HG03565 (cell line): ENCODE measurements at regions not wholly inside any gene's neighbourhood (a gene's known extent, or its start where the extent isn't known, plus 50 kb on each side); places are given as distances from the start of the nearest gene placed in this dataset.
"Not testable (repeated sequence)": the region's sequence is repeated elsewhere in the genome, so short reads cannot be mapped to it uniquely, and the experiment has no call there.

ENCODE experiments used
- ATAC-seq: cut with Tn5 transposase; IDR thresholded peaks from one replicate; pipeline ENCODE4 v1.9.1; 2021; ENCODE audit warnings: mild to moderate bottlenecking, moderate library complexity; ENCODE audit not compliant: unreplicated experiment

DNA sequence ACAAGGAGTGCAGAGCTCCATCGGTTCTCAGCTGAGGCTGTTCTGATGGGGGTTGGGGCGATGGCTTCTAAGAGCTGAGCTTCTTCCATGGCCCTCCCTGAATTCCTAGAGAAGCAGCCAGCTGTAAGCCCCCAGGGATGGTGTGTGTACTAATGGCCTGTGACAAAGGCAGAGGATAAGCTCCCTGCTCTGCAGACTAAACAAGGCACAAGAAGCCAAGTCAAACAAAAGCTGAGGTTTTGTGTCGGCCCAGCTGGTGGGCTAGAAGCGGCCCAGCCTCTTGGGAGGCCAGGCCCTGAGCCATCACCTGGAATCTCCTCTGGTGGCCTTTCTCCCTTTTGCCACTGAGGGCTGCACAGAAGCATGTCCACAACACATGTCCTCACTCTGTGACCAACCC, 75.0 kb upstream of the XPA start:
- ATAC-seq: no peak

DNA sequence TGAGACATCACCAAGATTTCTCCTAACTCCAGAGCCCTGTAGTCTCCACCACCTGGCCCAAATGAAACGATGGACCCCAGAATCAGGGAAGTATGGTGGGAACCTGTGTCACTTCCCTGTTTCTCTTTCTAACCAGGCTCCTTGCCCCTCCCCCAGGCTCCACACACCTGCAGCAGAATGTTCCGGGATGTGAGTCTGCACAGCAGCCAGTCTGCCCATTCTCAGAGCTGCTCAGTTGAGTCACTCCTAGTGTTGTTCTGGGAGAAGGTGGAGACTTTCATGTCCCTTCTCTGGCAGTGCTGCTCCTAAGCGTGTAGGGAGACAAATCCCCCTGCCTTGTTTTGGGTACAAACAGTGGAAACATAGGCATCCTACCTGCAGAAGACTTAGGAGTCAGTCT, 76.0 kb upstream of the XPA start:
- ATAC-seq: no peak

DNA sequence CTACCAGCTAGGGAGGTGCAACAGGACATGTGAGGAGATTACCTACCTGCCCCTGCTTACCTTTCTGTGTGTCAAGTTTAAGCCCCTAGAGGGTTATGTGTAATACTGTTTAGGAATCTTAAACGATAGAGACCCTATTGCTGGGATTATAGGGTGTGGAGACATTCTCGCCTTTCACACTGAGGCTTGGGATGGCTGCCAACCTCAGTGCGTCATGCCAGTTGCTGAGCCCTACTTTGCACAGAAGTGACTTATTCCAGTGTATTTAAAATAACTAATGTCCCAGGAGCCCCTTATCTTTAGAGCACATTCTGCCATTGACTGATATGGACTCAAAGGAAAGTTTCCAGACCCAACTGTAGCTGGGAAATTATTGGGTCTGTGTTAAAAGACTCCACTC, 76.6 kb upstream of the XPA start:
- ATAC-seq: no peak

DNA sequence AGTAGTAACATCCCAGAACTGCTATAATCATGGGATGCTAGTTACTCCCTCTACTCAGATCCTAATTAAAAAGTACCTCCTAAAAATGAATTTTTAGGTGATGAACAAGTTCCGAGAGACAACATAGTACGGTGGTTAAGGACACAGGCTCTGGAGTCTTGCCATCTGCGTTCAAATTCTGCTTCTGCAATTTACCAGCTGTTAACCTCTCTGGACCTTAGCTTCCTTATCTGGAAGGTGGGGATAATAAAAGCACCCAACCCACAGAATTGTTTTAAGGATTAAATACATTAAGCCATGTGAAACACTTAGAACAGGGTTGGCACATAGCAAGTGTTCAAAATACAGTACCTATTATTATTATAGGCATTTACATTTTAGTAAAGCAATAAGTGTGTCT, 77.5 kb upstream of the XPA start:
- no peak for ATAC-seq

DNA sequence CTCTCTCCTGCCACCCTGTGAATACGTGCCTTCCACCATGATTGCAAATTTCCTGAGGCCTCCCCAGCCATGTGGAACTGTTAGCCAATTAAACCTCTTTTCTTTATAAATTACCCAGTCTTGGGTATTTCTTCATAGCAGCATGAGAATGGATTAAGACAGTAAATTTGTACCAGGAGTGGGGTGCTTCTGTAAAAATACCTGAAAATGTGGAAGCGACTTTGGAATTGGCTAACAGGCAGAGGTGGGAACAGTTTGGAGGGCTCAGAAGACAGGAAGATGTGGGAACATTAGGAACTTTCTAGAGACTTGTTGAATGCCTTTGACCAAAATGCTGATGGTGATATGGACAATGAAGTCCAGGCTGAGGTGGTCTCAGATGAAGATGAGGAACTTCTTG, 74.3 kb upstream of the FOXE1 start:
- ATAC-seq: not testable (repeated sequence)

DNA sequence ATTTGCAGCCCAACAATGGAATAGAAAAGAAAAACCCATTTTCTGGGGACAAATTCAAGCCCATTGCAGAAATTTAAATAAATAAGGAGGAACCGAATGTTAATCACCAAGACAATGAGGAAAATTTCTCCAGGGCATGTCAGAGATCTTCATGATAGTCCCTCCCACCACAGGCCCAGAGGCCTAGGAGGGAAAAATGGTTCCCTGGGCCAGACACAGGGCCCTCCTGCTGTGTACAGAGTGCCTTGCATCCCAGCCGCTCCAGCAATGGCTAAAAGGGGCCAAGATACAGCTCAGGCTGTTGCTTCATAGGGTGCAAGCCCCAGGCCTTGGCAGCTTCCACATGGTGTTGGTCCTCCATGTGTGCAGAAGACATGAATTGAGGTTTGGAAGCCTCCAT, 73.4 kb upstream of the FOXE1 start:
- no peak for ATAC-seq

DNA sequence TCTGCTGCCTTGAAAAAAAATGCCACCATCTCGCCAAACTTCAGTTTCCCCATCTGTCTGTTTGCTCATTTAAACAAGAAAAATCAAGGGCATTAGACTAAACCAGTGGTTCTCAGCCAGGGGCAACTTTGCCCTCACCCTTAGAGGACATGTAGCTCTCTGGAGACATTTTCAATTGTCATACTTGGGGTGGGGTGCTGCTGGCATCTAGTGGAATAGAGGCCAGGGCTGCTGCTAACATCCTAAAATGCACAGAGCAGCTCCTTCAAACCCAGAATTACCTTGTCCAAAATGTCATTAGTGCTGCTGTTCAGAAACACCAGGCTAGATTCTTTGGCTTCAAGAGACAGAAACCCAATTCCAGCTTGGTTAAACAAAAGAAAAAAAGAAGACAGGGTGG, 71.1 kb upstream of the FOXE1 start:
- ATAC-seq: no peak

DNA sequence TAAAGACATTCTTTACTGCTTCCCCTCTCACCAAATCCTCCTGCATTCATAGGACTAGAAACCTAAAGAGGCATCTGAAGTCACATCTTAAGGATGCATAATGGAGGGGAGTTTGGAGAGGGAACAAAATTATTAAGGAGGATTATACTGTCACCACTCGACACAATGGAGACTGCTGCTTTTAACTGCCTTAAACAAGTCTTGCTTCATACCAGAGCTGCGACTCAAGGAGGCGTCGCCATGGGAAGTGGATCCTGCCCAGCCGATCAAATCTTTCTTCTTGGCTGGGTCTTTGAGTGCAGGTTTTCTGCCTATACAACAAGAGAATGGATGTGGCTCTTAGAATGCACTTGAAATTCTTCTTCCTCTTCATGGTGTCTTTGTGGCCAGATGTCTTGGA, 66.7 kb upstream of the FOXE1 start:
- ATAC-seq: no peak

DNA sequence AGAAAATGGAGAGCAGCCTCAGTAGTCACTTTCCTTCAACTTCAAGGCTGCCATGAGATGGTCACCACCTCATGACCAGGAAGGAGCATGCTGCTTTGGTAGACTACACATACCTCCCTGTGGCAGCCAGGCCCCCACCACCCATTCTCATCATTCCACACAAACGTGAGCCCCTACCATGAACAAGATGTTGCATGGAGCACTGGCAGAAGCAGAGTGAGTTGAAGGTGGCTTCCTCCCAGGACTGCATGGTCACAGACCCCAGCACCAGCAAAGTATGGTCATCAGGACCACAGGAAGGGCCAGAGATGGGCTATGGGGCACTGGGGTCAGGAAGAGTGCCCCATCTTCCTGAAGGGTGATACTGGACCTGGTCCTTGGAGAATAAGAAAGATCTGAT, 65.5 kb upstream of the FOXE1 start:
- no peak for ATAC-seq

DNA sequence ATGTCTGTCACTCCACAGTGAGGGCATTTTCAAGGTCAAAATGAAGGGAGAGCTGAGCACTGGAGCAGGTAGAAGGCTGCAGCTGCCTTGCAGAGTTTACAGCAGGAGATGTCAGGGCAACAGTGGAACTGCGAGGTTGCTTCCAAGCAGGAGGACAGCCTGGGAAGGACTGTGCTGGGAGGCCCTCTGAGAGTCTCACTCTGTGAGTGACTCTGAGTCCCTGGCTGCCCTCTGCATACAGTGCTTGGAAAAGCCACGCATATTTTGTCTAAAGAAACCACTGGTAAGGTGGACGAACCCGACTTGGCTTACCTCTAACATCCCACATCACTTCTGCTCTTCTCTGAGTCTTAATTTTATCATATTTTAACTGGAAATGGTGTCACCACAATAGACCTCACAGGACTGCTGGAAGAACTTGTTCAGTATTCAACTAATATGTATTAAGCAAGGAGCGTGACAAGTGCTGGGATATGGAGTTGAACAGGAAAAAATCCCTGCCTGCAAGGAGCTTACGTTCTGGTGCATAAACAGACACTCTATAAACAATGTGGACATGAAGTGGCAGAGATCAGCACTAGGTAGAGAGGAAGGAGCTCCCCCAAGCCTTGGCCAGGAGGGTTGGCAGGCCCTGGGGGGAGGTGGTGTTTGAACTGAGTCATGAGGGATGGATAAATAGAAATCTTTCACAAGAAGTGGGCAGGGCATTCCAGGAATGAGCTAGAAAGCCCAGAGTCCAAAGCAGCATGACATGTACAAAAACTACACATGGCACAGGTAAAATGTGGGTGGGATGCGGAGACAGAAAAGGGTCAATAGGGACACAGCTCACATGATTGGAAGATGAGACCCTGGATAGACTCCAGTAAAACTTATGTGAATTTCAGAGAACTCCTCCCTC, 64.0 kb upstream of the FOXE1 start:
- ATAC-seq: no peak

DNA sequence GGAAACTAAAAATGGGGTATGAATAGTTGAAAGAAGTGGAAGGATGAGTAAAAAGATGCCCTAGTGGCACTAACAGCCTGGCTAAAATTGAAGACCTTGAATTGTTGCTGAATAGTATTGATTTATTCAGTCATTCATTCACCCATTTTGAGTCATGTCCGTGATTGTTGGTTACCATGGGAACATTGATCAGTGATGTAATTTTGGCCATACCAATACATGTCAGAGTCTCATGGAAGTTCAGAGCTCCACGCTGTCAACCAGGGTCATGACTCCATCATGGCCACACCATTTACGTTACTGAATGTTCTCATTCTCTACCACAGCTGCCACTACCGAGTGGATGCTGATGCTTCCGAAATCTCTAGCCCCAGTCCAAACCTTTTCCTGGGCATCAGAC, 62.5 kb upstream of the FOXE1 start:
- ATAC-seq: no peak

DNA sequence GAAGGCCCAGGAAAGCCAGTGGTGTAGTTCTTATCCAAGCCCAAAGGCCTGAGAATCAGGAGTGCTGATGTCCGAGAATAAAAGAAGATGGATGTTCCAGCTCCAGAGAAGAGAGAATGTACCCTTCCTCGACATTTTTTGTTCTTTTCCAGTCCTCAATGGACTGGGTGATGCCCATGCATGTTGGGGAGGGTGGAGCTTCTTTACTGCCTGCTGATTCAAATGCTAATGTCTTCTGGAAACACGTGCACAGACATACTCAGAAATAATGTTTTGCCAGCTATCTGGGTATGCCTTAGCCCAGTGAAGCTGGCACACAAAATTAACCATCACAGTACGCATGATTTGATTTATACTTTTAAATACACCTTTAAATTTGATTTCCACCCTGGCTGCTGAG, 61.5 kb upstream of the FOXE1 start:
- ATAC-seq: no peak

DNA sequence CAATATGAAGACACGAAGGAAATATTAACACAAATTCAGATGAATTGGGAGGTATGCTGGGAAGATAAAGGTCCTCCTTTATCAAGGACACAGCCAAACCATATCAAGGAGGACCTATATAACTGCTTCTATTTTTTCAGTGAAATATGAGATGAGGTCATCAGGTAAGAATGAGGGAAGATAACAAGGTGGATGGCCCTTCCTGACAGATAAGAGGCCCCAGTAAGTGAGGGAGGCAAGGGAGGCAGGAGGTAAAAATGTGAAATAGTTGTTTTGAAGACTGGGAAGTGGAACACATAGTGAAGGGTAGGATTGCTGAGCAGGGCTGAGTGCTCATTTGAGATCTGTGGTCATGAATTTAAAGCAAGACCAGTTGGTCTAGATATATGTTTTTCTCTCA, 60.0 kb upstream of the FOXE1 start:
- no peak for ATAC-seq

DNA sequence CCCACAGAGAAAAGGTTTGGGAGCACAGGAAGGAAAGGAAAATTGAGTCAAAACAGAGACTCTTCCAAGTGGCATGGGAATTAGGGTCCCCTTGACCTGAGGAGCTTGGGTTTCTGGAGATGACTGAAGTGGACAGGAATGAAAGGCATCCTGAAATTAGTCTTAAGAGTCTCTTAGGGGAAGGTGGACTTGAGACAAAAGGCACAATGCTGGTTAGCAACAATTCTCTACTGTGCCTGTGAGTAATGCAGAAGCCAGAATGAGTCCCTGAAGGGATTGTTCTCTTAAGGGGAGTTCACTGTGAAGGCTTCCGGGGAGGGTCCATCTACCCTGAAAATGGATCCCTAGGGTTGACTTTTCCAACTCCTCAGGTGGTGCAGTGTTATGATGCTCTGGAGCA, 58.4 kb upstream of the FOXE1 start:
- no peak for ATAC-seq

DNA sequence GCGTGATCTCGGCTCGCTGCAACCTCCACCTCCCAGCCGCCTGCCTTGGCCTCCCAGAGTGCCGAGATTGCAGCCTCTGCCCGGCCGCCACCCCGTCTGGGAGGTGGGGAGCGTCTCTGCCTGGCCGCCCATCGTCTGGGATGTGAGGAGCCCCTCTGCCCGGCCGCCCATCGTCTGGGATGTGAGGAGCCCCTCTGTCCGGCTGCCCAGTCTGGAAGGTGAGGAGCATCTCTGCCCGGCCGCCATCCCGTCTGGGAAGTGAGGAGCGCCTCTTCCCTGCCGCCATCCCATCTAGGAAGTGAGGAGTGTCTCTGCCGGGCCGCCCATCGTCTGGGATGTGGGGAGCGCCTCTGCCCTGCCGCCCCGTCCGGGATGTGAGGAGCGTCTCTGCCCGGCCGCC, 56.9 kb upstream of the FOXE1 start:
- not testable (repeated sequence) for ATAC-seq

DNA sequence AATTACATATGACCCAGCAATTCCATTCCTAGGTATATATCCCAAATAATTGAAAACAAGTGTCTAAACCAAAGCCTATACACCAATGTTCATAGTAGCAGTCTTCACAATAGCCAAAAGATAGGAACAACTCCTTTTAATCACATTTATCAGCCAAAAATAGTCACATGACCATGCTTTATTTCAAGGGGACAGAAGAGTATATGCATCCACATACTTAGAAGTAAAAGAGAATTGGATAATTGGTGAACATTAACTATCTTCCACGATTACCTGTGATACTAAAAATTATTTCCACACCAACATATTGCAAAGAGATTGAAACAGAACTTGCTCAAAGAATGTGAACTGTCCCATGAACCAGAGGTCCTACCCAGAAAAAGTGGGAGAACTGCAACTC, 51.8 kb upstream of the FOXE1 start:
- ATAC-seq: no peak

DNA sequence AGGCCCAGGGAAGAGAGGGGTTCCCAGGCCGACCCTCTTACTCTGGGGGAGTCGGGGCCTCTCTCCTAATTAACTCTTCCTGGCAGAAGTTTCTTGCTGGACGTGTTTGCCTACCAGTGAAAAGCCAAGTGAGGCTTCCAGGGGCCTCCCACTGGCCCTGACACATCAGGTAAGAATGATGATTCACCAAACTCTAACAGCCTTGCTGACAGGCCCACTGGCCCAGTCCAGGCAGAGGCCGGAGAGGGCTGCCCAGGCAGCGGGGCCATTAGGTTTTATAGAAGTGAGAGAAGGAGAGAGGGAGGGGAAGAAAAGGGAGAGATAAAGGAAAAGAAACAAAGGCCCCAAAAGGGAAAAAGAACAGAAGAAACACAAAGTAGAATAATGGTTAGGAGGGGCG, 50.8 kb upstream of the FOXE1 start:
- no peak for ATAC-seq

DNA sequence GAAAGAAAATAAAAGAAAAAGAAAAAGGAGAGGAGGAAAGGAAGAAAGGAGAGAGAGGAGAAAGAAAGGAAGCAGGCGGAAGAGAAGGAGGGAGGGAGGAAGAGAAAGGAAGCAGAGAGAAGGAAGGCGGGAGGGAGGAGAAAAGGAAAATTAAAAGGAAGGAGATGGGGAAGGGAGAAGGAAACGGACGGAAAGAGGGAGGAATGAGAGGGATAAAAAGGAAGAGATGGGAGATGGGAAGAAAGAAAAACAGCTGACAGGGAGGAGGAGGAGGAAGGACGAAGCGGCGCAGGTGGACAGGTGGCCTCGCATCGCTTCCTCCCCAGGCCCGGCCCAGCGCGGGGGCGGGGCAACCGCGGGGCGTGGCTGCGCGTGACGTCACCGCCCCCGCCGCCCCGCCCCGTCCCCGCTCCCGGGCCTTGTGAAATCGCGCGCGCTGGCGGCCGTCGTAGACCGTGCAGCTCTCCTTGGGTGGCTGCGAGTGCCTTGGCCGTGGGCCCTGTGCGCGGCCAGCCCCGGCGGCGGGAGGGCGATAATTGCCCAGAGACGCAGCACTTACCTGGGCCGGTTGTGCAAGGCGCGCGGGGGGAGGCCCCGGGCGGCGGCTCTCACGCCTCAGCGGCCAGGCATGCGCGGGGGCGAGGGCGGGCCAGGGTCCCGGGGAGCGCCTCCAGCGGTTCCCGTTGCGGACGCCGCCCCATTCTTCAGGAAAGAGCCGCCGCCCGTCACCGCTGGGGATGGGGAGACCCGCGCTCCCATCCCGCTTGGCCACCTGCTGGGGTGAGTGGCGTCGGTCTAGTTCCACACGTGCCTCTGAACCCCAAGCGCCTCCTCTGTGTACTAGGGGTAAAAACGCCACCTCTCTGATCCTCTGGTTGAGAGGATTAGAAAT, 49.6 kb upstream of the FOXE1 start:
- peak; percentile 59 for ATAC-seq
